Peyer's patch (tissue), 4 donors: ENCODE measurements at regions not wholly inside any gene's neighbourhood (a gene's known extent, or its start where the extent isn't known, plus 50 kb on each side); places are given as distances from the start of the nearest gene placed in this dataset.

Experiments used
- POLR2A ChIP-seq, 2 donors: fragments of 450-650 bp; IDR thresholded peaks; one replicate each; pipeline ENCODE4 v1.5.1; 2017; ENCODE audit warnings: antibody characterized with exemption in 2 of 2, mild to moderate bottlenecking in 2 of 2, moderate library complexity in 2 of 2
- TF ChIP-seq, protein P1 (sequence below), 6 experiments: fragments of 450-650 bp in 4 of 6; fragments of 200-600 bp in 2 of 6; sonication (generic) in 1 of 6; IDR thresholded peaks; one replicate each; pipeline ENCODE4 v1.5.1; 2017 to 2019; ENCODE audit warnings: antibody characterized with exemption in 6 of 6, mild to moderate bottlenecking in 3 of 6, moderate library complexity in 1 of 6

GRCh38 chr16:52825892-52826291, 226.8 kb downstream of the CHD9NB start:
- TF ChIP-seq, protein P1, sequence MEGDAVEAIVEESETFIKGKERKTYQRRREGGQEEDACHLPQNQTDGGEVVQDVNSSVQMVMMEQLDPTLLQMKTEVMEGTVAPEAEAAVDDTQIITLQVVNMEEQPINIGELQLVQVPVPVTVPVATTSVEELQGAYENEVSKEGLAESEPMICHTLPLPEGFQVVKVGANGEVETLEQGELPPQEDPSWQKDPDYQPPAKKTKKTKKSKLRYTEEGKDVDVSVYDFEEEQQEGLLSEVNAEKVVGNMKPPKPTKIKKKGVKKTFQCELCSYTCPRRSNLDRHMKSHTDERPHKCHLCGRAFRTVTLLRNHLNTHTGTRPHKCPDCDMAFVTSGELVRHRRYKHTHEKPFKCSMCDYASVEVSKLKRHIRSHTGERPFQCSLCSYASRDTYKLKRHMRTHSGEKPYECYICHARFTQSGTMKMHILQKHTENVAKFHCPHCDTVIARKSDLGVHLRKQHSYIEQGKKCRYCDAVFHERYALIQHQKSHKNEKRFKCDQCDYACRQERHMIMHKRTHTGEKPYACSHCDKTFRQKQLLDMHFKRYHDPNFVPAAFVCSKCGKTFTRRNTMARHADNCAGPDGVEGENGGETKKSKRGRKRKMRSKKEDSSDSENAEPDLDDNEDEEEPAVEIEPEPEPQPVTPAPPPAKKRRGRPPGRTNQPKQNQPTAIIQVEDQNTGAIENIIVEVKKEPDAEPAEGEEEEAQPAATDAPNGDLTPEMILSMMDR (IDR thresholded peaks at IDR 0.05) = no peak
- no peak for TF ChIP-seq POLR2A (IDR thresholded peaks at IDR 0.05)
